OCI-LY1 (cell line): ENCODE measurements at regions not wholly inside any gene's neighbourhood (a gene's known extent, or its start where the extent isn't known, plus 50 kb on each side); places are given as distances from the start of the nearest gene placed in this dataset.

Source experiments
- H2AFZ ChIP-seq: fragments of 200-600 bp; sonication (generic), shearing (Covaris generic); 2 replicates; pipeline ENCODE4 v1.6.0; 2014; ENCODE audit warnings: antibody characterized with exemption, mild to moderate bottlenecking, low read length
- H3F3A ChIP-seq: fragments of 200-600 bp; sonication (generic), shearing (Covaris generic); 2 replicates; pipeline ENCODE4 v1.6.0; 2014; ENCODE audit warnings: mild to moderate bottlenecking, antibody characterized with exemption, low read length, moderate library complexity; ENCODE audit not compliant: insufficient read depth
- H3K27ac ChIP-seq: fragments of 200-600 bp; sonication (generic); 2 replicates; pipeline ENCODE4 v1.5.1; 2014; ENCODE audit warnings: low read length, mixed run types, mild to moderate bottlenecking, low read depth; ENCODE audit not compliant: poor library complexity, severe bottlenecking
- H3K27me3 ChIP-seq: fragments of 200-600 bp; sonication (generic); 2 replicates; pipeline ENCODE4 v1.6.0; 2014; ENCODE audit warnings: antibody characterized with exemption, mild to moderate bottlenecking, low read length, moderate library complexity; ENCODE audit not compliant: insufficient read depth
- H3K36me3 ChIP-seq: fragments of 200-600 bp; sonication (generic); 2 replicates; pipeline ENCODE4 v1.6.1; 2014; ENCODE audit warnings: mild to moderate bottlenecking, antibody characterized with exemption, low read length, moderate library complexity, mixed read lengths; ENCODE audit not compliant: insufficient read depth
- H3K4me1 ChIP-seq: fragments of 200-600 bp; sonication (generic); 2 replicates; pipeline ENCODE4 v1.5.1; 2014; ENCODE audit warnings: mild to moderate bottlenecking, low read length, moderate library complexity; ENCODE audit not compliant: insufficient read depth, severe bottlenecking
- H3K4me2 ChIP-seq: fragments of 200-600 bp; sonication (generic), shearing (Covaris generic); 2 replicates; pipeline ENCODE4 v1.6.1; 2014; ENCODE audit warnings: low read length
- H3K4me3 ChIP-seq: fragments of 200-600 bp; sonication (generic); 2 replicates; pipeline ENCODE4 v1.5.1; 2014; ENCODE audit warnings: low read length, low read depth, mild to moderate bottlenecking, mixed read lengths; ENCODE audit not compliant: poor library complexity, severe bottlenecking
- H3K79me2 ChIP-seq: fragments of 200-600 bp; shearing (Covaris generic); 2 replicates; pipeline ENCODE4 v1.6.1; 2016; ENCODE audit warnings: mixed run types, low read length, mixed read lengths; ENCODE audit not compliant: insufficient read depth
- H3K9ac ChIP-seq: fragments of 200-600 bp; sonication (generic), shearing (Covaris generic); 2 replicates; pipeline ENCODE4 v1.6.1; 2014; ENCODE audit warnings: mild to moderate bottlenecking, low read length, mixed read lengths
- H3K9me2 ChIP-seq: fragments of 200-600 bp; sonication (generic), shearing (Covaris generic); 2 replicates; pipeline ENCODE4 v1.6.1; 2014; ENCODE audit warnings: low read depth, mild to moderate bottlenecking, low read length, mixed read lengths
- H3K9me3 ChIP-seq: fragments of 200-600 bp; shearing (Covaris generic); 2 replicates; pipeline ENCODE4 v1.6.1; 2014; ENCODE audit warnings: low read length, mixed read lengths
- H4K20me1 ChIP-seq: fragments of 200-600 bp; sonication (generic), shearing (Covaris generic); 2 replicates; pipeline ENCODE4 v1.6.0; 2016; ENCODE audit warnings: mild to moderate bottlenecking, low read length; ENCODE audit not compliant: insufficient read depth
- CTCF ChIP-seq: fragments of 200-600 bp; sonication (generic), shearing (Covaris generic); IDR thresholded peaks from 2 replicates; pipeline ENCODE4 v1.5.1; 2017; ENCODE audit warnings: mild to moderate bottlenecking, antibody characterized with exemption, low read length, moderate library complexity, mixed read lengths
- EZH2 ChIP-seq: fragments of 200-600 bp; sonication (generic), shearing (Covaris generic); IDR thresholded peaks from 2 replicates; pipeline ENCODE4 v1.8.0; 2017; ENCODE audit warnings: borderline replicate concordance, mixed run types, mild to moderate bottlenecking, antibody characterized with exemption, low read length, moderate library complexity, mixed read lengths

GRCh38 chr1:95340061-95340460 is 106.1 kb downstream of the RWDD3 start:
- Histone ChIP-seq H3K9me3 (no peaks in the 10 kb centered on the region), H3K36me3 (no peaks in the 10 kb centered on the region), H4K20me1 (no peaks in the 10 kb centered on the region), H3K79me2 (no peaks in the 10 kb centered on the region), H3K4me2 (no peak overlapping the region), H3K27me3 (no peaks in the 10 kb centered on the region), H3K27ac (no peak overlapping the region), H2AFZ (no peak overlapping the region), H3K9ac (no peak overlapping the region), H3F3A (no peaks in the 10 kb centered on the region), H3K9me2 (no peaks in the 10 kb centered on the region), H3K4me3 (no peak overlapping the region), H3K4me1 (no peaks in the 10 kb centered on the region)
- no peak for TF ChIP-seq CTCF
- no peak for TF ChIP-seq EZH2

- no peaks in the 10 kb centered on the region for H3K27me3 ChIP-seq
- no peaks in the 10 kb centered on the region for H3F3A ChIP-seq
- H3K9me3 ChIP-seq = no peaks in the 10 kb centered on the region
- H3K36me3 ChIP-seq = no peaks in the 10 kb centered on the region
- H2AFZ ChIP-seq = no peak overlapping the region
- H3K27ac ChIP-seq = no peak overlapping the region
- H3K79me2 ChIP-seq = no peaks in the 10 kb centered on the region
- TF ChIP-seq CTCF (no peak), EZH2 (no peak)
- no peak overlapping the region for H3K4me3 ChIP-seq
- H3K4me1 ChIP-seq = no peaks in the 10 kb centered on the region
- H3K9me2 ChIP-seq = no peaks in the 10 kb centered on the region
- H3K4me2 ChIP-seq = no peak overlapping the region
- H4K20me1 ChIP-seq = no peaks in the 10 kb centered on the region
- H3K9ac ChIP-seq = no peak overlapping the region
Observed at GRCh38 chr1:95352767-95353166, 118.8 kb downstream of the RWDD3 start.

- TF ChIP-seq CTCF (no peak), EZH2 (no peak)
- Histone ChIP-seq H3K9ac (no peak overlapping the region), H3K79me2 (no peaks in the 10 kb centered on the region), H3K4me2 (no peak overlapping the region), H4K20me1 (no peaks in the 10 kb centered on the region), H2AFZ (no peak overlapping the region), H3K9me2 (no peaks in the 10 kb centered on the region), H3K4me1 (no peaks in the 10 kb centered on the region), H3F3A (no peaks in the 10 kb centered on the region), H3K27ac (no peak overlapping the region), H3K36me3 (no peaks in the 10 kb centered on the region), H3K27me3 (no peaks in the 10 kb centered on the region), H3K4me3 (no peak overlapping the region), H3K9me3 (no peaks in the 10 kb centered on the region)
Observed at GRCh38 chr1:95353194-95353593, 119.2 kb downstream of the RWDD3 start.
